Hepatocyte (in vitro differentiated cells): ENCODE measurements at regions not wholly inside any gene's neighbourhood (a gene's known extent, or its start where the extent isn't known, plus 50 kb on each side); places are given as distances from the start of the nearest gene placed in this dataset.
"Not testable (repeated sequence)": the region's sequence is repeated elsewhere in the genome, so short reads cannot be mapped to it uniquely, and the experiment has no call there.

Source experiments
- CTCF ChIP-seq: fragments of 200-600 bp; sonication (generic); IDR thresholded peaks from 2 replicates; pipeline ENCODE4 v1.5.1; 2016; ENCODE audit warnings: antibody characterized with exemption, mild to moderate bottlenecking; ENCODE audit not compliant: poor library complexity
- EZH2 ChIP-seq: fragments of 200-600 bp; sonication (generic); IDR thresholded peaks from 2 replicates; pipeline ENCODE4 v1.6.1; 2016; ENCODE audit warnings: antibody characterized with exemption, mild to moderate bottlenecking, borderline replicate concordance
- EZH2phosphoT487 ChIP-seq: fragments of 200-600 bp; sonication (generic); IDR thresholded peaks from one replicate; pipeline ENCODE4 v1.6.1; 2018; ENCODE audit warnings: antibody characterized with exemption, mild to moderate bottlenecking, low read depth, moderate library complexity; ENCODE audit not compliant: unreplicated experiment, severe bottlenecking

- not testable (repeated sequence) for TF ChIP-seq CTCF, EZH2phosphoT487, EZH2
Observed at GRCh38 chr13:22889376-22889775, 291.4 kb upstream of the SGCG start.
